Ascending aorta (tissue), 2 donors: ENCODE measurements at regions not wholly inside any gene's neighbourhood (a gene's known extent, or its start where the extent isn't known, plus 50 kb on each side); places are given as distances from the start of the nearest gene placed in this dataset.
"Not testable (repeated sequence)": the region's sequence is repeated elsewhere in the genome, so short reads cannot be mapped to it uniquely, and the experiment has no call there.

Experiments used
- DNase-seq, 2 donors: peaks; one replicate each; pipeline ENCODE4 v3.0.0-alpha.2; 2019; ENCODE audit warnings: low spot score in 2 of 2
- H3K27ac ChIP-seq, 2 donors: fragments of 200-600 bp; sonication (generic); one replicate each; pipeline ENCODE4 v1.5.1; 2016 to 2017; ENCODE audit warnings: mild to moderate bottlenecking in 1 of 2
- H3K27me3 ChIP-seq: fragments of 200-600 bp; sonication (generic); one replicate; pipeline ENCODE4 v1.5.1; 2017
- H3K36me3 ChIP-seq, 2 donors: fragments of 200-600 bp; sonication (generic); one replicate each; pipeline ENCODE4 v1.5.1; 2016
- H3K4me1 ChIP-seq, 2 donors: fragments of 200-600 bp; sonication (generic); one replicate each; pipeline ENCODE4 v1.5.1; 2016 to 2017; ENCODE audit warnings: mild to moderate bottlenecking in 1 of 2
- H3K4me3 ChIP-seq, 2 donors: fragments of 200-600 bp; sonication (generic); one replicate each; pipeline ENCODE4 v1.5.1; 2016 to 2017; ENCODE audit warnings: mild to moderate bottlenecking in 1 of 2
- H3K9me3 ChIP-seq, 2 donors: fragments of 200-600 bp; sonication (generic); one replicate each; pipeline ENCODE4 v1.5.1; 2016
- CTCF ChIP-seq, 3 experiments: fragments of 200-600 bp in 2 of 3; fragments of 450-650 bp in 1 of 3; sonication (generic) in 2 of 3; IDR thresholded peaks; one replicate each; pipeline ENCODE4 v1.5.1; 2016 to 2019; ENCODE audit warnings: antibody characterized with exemption in 3 of 3, mild to moderate bottlenecking in 1 of 3, moderate library complexity in 1 of 3
- intact Hi-C: fragments of 100-400 bp; cut with DNase I; formaldehyde crosslinking; loops from one replicate; pipeline ENCODE4 v1.15.1; 2023

GRCh38 chr9:74092491-74092834, 404.7 kb upstream of the RORB start:
- Histone ChIP-seq H3K27me3 (no peaks in the 10 kb centered on the region), H3K4me3 (no peak overlapping the region), H3K36me3 (no peaks in the 10 kb centered on the region), H3K4me1 (no peaks in the 10 kb centered on the region), H3K27ac (no peak overlapping the region), H3K9me3 (no peaks in the 10 kb centered on the region)
- intact Hi-C loops: no loop called here
- DNase-seq: no peak
- TF ChIP-seq CTCF (IDR thresholded peaks at IDR 0.05): no peak

- H3K36me3 ChIP-seq, DNase-seq, H3K4me3 ChIP-seq, H3K4me1 ChIP-seq, H3K27ac ChIP-seq, H3K27me3 ChIP-seq, H3K9me3 ChIP-seq, intact Hi-C loops: not testable (repeated sequence)
Measured at GRCh38 chr9:74094037-74094436, 403.1 kb upstream of the RORB start.

- Histone ChIP-seq H3K4me1 (no peaks in the 10 kb centered on the region), H3K4me3 (no peak overlapping the region), H3K27me3 (no peaks in the 10 kb centered on the region), H3K9me3 (no peaks in the 10 kb centered on the region), H3K27ac (no peak overlapping the region), H3K36me3 (no peaks in the 10 kb centered on the region)
- TF ChIP-seq CTCF (IDR thresholded peaks at IDR 0.05): no peak
- DNase-seq: no peak
- intact Hi-C loops: no loop called here
Measured at GRCh38 chr9:74094766-74095165, 402.4 kb upstream of the RORB start.

GRCh38 chr9:74095925-74096324, 401.2 kb upstream of the RORB start:
- no peaks in the 10 kb centered on the region for H3K27me3 ChIP-seq
- intact Hi-C loops: no loop called here
- H3K36me3 ChIP-seq: no peaks in the 10 kb centered on the region
- no peaks in the 10 kb centered on the region for H3K4me1 ChIP-seq
- no peak overlapping the region for H3K4me3 ChIP-seq
- no peaks in the 10 kb centered on the region for H3K9me3 ChIP-seq
- no peak for DNase-seq
- no peak overlapping the region for H3K27ac ChIP-seq
- no peak for TF ChIP-seq CTCF (IDR thresholded peaks at IDR 0.05)

GRCh38 chr9:74096420-74096819, 400.7 kb upstream of the RORB start:
- Histone ChIP-seq H3K9me3 (no peaks in the 10 kb centered on the region), H3K27me3 (no peaks in the 10 kb centered on the region), H3K4me3 (no peak overlapping the region), H3K4me1 (no peaks in the 10 kb centered on the region), H3K36me3 (no peaks in the 10 kb centered on the region), H3K27ac (no peak overlapping the region)
- DNase-seq: no peak
- no peak for TF ChIP-seq CTCF (IDR thresholded peaks at IDR 0.05)
- intact Hi-C loops: no loop called here

GRCh38 chr9:74100042-74100441, 397.1 kb upstream of the RORB start:
- no peaks in the 10 kb centered on the region for H3K36me3 ChIP-seq
- no peak for DNase-seq
- H3K9me3 ChIP-seq: no peaks in the 10 kb centered on the region
- intact Hi-C loops: no loop called here
- no peak for TF ChIP-seq CTCF (IDR thresholded peaks at IDR 0.05)
- H3K27ac ChIP-seq: no peak overlapping the region
- no peak overlapping the region for H3K4me3 ChIP-seq
- no peaks in the 10 kb centered on the region for H3K27me3 ChIP-seq
- no peaks in the 10 kb centered on the region for H3K4me1 ChIP-seq

- intact Hi-C loops, DNase-seq, H3K9me3 ChIP-seq, H3K27me3 ChIP-seq, H3K4me1 ChIP-seq, H3K27ac ChIP-seq, H3K4me3 ChIP-seq, H3K36me3 ChIP-seq: not testable (repeated sequence)
Measured at GRCh38 chr9:74102148-74102547, 395.0 kb upstream of the RORB start.
